Nucleus accumbens (tissue), 56 donors: ENCODE measurements at regions not wholly inside any gene's neighbourhood (a gene's known extent, or its start where the extent isn't known, plus 50 kb on each side); places are given as distances from the start of the nearest gene placed in this dataset.
A peak's percentile ranks its signal among the peaks of the same experiment; 100 is the strongest.
"Not testable (repeated sequence)": the region's sequence is repeated elsewhere in the genome, so short reads cannot be mapped to it uniquely, and the experiment has no call there.

ENCODE experiments used
- DNase-seq, 56 donors: peaks; one replicate each; lab custom pipeline; 2025; lab: John Stamatoyannopoulos, UW

GRCh38 chr13:79853251-79853650, 372.3 kb downstream of the NDFIP2 start:
- DNase-seq: no peak

- no peak for DNase-seq
These were observed 370.4 kb downstream of the NDFIP2 start for GRCh38 chr13:79851318-79851717.

- DNase-seq: peak in 2 of 56 donors; percentile 9 to 33
These were observed 367.1 kb downstream of the NDFIP2 start for GRCh38 chr13:79847882-79848592.

- DNase-seq: peak in 1 of 56 donors; percentile 15
These were observed 365.4 kb downstream of the NDFIP2 start for GRCh38 chr13:79846386-79846785.

GRCh38 chr13:79837741-79838450, 356.9 kb downstream of the NDFIP2 start:
- DNase-seq: no peak

- not testable (repeated sequence) for DNase-seq
These were observed 355.2 kb downstream of the NDFIP2 start for GRCh38 chr13:79836121-79836520.

GRCh38 chr13:79834876-79835275, 353.9 kb downstream of the NDFIP2 start:
- no peak for DNase-seq

- no peak for DNase-seq
These were observed 353.0 kb downstream of the NDFIP2 start for GRCh38 chr13:79833991-79834390.

GRCh38 chr13:79831556-79831955, 350.6 kb downstream of the NDFIP2 start:
- DNase-seq: no peak

GRCh38 chr13:79830945-79831344, 350.0 kb downstream of the NDFIP2 start:
- no peak for DNase-seq

- DNase-seq: no peak
These were observed 349.5 kb downstream of the NDFIP2 start for GRCh38 chr13:79830426-79830825.

- DNase-seq: no peak
These were observed 348.9 kb downstream of the NDFIP2 start for GRCh38 chr13:79829880-79830279.

GRCh38 chr13:79825959-79826358, 345.0 kb downstream of the NDFIP2 start:
- DNase-seq: no peak

- DNase-seq: no peak
These were observed 334.1 kb downstream of the NDFIP2 start for GRCh38 chr13:79815041-79815440.

- DNase-seq: no peak
These were observed 331.3 kb downstream of the NDFIP2 start for GRCh38 chr13:79812070-79812850.

GRCh38 chr13:79811170-79811569, 330.2 kb downstream of the NDFIP2 start:
- no peak for DNase-seq

GRCh38 chr13:79810669-79811068, 329.7 kb downstream of the NDFIP2 start:
- no peak for DNase-seq

- DNase-seq: no peak
These were observed 329.1 kb downstream of the NDFIP2 start for GRCh38 chr13:79810018-79810417.

GRCh38 chr13:79808475-79808874, 327.5 kb downstream of the NDFIP2 start:
- no peak for DNase-seq

GRCh38 chr13:79807554-79807953, 326.6 kb downstream of the NDFIP2 start:
- no peak for DNase-seq

GRCh38 chr13:79806821-79807220, 325.9 kb downstream of the NDFIP2 start:
- no peak for DNase-seq
